ENCODE measurements at regions not wholly inside any gene's neighbourhood (a gene's known extent, or its start where the extent isn't known, plus 50 kb on each side); places are given as distances from the start of the nearest gene placed in this dataset.
A peak's percentile ranks its signal among the peaks of the same experiment; 100 is the strongest.
"Not testable (repeated sequence)": the region's sequence is repeated elsewhere in the genome, so short reads cannot be mapped to it uniquely, and the experiment has no call there.

DNA sequence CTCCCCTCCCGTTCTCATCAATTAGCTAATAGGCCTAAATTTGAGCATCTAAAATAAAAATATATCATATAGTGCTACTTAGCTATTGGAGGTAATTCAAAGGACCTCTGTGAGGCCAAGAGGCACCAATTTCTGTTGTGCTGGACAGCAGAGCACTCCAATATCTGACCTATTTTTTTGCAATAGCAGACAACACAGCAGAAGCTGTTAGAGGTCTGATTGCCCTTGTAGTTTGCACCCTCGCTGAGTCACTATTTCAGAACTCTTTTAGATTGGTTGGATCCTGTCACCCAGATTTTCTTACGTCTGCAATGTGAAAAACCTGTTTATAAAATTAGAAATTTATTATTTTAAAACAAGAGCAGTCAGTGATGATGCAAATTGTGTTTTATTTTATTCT is 184.1 kb downstream of the CEP135 start:
- intact Hi-C loops (cut with DNase I): no loop called here
- Histone ChIP-seq H3K36me3 (no peaks in the 10 kb centered on the region), H3K4me3 (no peak overlapping the region), H3K27me3 (no peaks in the 10 kb centered on the region), H3K9me3 (no peaks in the 10 kb centered on the region), H3K4me1 (no peaks in the 10 kb centered on the region), H3K27ac (no peak overlapping the region)
- TF ChIP-seq, protein P1, sequence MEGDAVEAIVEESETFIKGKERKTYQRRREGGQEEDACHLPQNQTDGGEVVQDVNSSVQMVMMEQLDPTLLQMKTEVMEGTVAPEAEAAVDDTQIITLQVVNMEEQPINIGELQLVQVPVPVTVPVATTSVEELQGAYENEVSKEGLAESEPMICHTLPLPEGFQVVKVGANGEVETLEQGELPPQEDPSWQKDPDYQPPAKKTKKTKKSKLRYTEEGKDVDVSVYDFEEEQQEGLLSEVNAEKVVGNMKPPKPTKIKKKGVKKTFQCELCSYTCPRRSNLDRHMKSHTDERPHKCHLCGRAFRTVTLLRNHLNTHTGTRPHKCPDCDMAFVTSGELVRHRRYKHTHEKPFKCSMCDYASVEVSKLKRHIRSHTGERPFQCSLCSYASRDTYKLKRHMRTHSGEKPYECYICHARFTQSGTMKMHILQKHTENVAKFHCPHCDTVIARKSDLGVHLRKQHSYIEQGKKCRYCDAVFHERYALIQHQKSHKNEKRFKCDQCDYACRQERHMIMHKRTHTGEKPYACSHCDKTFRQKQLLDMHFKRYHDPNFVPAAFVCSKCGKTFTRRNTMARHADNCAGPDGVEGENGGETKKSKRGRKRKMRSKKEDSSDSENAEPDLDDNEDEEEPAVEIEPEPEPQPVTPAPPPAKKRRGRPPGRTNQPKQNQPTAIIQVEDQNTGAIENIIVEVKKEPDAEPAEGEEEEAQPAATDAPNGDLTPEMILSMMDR (IDR thresholded peaks at IDR 0.05): no peak
- ATAC-seq: no peak
- 66 to 83% methylated on average over 3 of the region's 3 CpGs for WGBS, 2 donors
- no peak for DNase-seq
- FAIRE-seq: no peak

DNA sequence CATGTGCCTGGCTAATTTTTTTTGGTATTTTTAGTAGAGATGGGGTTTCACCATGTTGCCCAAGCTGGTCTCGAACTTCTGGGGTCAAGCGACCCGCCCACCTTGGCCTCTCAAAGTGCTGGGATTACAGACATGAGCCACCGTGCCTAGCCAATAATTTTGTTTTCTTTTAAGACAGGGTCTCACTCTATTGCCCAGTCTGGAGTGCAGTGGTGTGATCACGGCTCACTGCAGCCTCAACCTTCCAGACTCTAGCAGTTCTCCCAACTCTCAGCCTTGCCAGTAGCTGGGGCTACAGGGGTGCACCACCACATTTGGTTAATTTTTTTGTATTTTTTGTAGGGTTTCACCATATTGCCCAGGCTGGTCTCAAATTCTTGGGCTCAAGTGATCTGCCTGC is 183.4 kb downstream of the CEP135 start:
- H3K4me3 ChIP-seq; ATAC-seq; H3K4me1 ChIP-seq; FAIRE-seq; H3K27ac ChIP-seq; intact Hi-C loops (cut with DNase I); H3K27me3 ChIP-seq; DNase-seq; H3K9me3 ChIP-seq; H3K36me3 ChIP-seq: not testable (repeated sequence)
- 61 to 75% methylated on average over 5 of the region's 5 CpGs for WGBS, 2 donors

DNA sequence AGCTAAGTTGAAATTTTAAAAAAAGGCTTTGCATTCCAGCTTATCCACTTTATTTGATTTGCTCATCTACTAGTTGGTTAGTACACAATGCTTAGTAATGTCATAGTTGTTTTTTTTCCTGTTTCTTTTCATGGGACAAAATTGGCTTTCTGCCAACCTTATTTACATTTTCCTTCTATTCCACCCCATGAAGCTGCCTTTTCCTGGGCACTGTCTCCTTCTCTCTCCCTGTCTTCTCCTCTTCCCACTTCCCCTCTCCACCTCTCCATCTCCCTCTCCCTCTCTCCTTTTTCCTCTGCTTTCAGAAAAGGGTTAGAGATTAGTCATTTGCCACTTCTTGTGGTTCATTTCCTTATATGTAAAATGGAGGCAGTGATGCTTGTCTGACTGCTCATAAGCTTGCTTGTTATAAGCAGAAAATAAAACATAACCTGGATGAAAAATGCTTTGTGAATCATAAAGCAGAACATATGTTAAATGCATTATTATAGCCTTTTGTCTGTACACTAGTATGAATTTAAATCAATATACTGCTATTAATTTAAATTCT is 181.9 kb downstream of the CEP135 start:
- intact Hi-C loops (cut with DNase I): no loop called here
- Histone ChIP-seq H3K27me3 (no peaks in the 10 kb centered on the region), H3K36me3 (no peaks in the 10 kb centered on the region), H3K4me3 (no peak overlapping the region), H3K27ac (no peak overlapping the region), H3K4me1 (no peaks in the 10 kb centered on the region), H3K9me3 (no peaks in the 10 kb centered on the region)
- TF ChIP-seq, protein P1 (IDR thresholded peaks at IDR 0.05): no peak
- DNase-seq: no peak
- no peak for ATAC-seq
- no peak for FAIRE-seq

DNA sequence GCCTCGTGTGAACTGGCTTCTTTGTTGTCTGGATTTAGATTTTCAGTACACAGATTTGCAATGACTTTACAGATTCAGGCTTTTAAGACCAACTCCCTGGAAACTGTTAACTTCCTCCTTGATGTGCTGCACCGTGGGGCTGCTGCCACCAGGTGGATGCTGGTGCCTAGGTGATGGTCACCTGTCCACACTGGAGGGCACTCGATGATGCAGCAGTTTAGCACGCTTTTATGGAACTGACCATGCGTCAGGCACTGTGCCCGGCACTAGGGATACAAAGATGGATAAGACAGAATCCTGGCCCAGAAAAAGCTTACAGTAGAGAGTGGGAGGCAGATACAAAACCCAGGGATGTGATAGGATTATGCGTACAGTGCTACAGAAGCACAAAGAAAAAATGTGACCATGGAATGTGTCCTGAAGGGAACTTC is 180.7 kb downstream of the CEP135 start:
- FAIRE-seq (no peak), DNase-seq (peak in 1 of 6 donors; percentile 17), ATAC-seq (peak in 3 of 4 donors; percentile 42 to 80 (median 74))
- TF ChIP-seq, protein P1 (IDR thresholded peaks at IDR 0.05): peak in 1 of 4 donors; percentile 16
- Histone ChIP-seq H3K27me3 (no peaks in the 10 kb centered on the region), H3K36me3 (no peaks in the 10 kb centered on the region), H3K4me3 (no peak overlapping the region), H3K27ac (no peak overlapping the region), H3K4me1 (no peaks in the 10 kb centered on the region), H3K9me3 (no peaks in the 10 kb centered on the region)
- 31 to 40% methylated on average over 7 of the region's 7 CpGs for WGBS, 2 donors
- intact Hi-C loops (cut with DNase I): no loop called here

DNA sequence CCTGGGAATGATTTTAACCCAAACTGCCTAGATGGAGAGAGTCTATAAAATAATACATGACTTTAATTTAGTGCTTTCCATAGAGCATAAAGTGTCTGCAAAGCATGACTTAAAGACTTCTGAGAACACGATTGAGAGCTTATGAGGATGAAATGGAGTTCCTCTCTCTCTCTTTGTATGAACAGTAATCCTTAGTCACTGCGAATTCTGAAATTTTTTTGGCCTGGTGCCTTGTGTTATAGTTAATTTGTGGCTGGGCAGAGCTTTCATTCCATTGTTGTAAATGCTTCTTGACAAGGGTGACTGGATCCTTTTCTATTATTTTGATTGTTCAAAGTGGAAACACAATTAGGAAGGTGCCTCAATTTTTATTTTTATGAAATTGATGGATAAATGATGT is 179.5 kb downstream of the CEP135 start:
- Histone ChIP-seq H3K4me1 (no peaks in the 10 kb centered on the region), H3K4me3 (no peak overlapping the region), H3K27me3 (no peaks in the 10 kb centered on the region), H3K9me3 (no peaks in the 10 kb centered on the region), H3K27ac (no peak overlapping the region), H3K36me3 (no peaks in the 10 kb centered on the region)
- intact Hi-C loops (cut with DNase I): no loop called here
- 14 to 16% methylated on average over 2 of the region's 2 CpGs for WGBS, 2 donors
- no peak for ATAC-seq
- TF ChIP-seq, protein P1 (IDR thresholded peaks at IDR 0.05): no peak
- no peak for DNase-seq
- FAIRE-seq: no peak

All from pancreas (tissue), 10 donors.